ENCODE measurements at regions not wholly inside any gene's neighbourhood (a gene's known extent, or its start where the extent isn't known, plus 50 kb on each side); places are given as distances from the start of the nearest gene placed in this dataset.

DNA sequence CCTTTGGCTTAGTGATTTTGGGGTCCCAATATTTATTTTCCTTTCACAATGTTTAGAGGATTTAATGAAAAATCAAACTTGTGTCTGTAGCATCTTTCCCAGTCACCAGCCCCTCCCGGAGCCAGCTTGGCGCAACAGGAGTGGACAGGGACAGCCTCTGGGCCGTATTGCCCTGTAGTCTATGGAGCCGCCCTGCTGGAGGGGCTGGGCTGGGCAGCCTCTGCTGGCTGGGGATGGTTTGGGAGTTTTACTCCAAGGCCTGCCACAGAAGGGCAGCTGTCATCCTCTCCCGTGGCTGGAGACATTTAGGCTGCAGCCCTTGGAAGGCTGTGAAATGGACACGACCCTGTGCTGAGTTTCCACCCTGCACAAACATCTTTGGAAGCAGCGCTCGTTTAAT lies 89.4 kb upstream of the RGMA start:
- DNase-seq: no peak

DNA sequence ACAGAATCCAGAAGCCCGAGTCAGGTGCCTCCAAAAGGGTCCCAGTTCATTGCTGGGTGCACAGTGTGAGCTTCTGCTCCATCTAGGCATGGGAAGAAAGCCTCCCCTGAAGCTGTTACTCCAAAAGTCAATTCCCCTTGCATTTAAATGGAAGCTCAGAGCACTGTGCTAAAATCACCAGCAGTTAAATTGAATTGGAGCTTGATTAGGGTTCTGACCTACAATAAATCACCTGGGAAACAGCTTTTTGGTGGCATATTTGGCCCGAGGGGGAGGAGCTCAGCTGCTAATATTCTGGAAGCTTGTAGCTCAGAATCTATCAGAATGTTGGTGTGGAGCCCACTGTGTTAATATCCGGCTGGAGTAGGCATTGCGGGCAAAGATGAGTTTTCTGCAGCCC lies 87.1 kb upstream of the RGMA start:
- DNase-seq: no peak

DNA sequence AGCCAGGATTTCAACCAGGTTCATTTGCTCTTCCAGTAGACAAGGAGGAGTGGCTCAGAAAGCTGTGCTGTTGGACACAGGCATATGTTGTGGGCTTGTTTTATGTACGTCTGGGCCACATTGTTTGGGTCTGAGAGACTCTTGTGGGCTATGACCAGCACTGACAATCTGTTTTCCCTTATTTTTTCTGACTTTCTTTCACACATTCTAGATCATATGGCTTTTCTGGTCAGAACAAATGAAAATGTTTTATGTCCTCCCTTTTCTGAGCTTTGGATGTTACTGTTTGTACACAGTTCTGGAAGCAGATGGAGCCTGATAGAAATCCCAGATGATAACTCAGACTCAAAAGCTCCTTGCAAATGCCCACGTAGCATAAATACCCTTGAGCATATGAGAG lies 85.8 kb upstream of the RGMA start:
- DNase-seq: no peak

DNA sequence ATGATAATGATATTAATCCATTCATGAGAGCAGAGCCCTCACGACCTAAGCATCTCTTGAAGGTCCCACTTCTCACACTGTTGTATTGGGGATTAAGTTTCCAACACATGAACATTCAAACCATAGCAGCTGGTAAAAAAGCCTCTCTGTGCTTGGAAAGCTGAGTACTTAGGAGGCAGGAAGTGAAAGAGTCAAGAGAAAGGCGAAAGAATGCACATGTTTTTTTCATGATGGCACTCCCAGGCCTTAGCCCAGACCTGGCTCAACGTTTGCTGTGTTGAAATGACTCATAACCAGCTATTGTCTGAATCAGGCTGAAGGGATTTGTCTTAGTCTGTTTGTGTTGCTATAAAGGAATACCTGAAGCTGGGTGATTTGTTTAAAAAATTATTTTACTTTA lies 84.4 kb upstream of the RGMA start:
- DNase-seq: no peak

DNA sequence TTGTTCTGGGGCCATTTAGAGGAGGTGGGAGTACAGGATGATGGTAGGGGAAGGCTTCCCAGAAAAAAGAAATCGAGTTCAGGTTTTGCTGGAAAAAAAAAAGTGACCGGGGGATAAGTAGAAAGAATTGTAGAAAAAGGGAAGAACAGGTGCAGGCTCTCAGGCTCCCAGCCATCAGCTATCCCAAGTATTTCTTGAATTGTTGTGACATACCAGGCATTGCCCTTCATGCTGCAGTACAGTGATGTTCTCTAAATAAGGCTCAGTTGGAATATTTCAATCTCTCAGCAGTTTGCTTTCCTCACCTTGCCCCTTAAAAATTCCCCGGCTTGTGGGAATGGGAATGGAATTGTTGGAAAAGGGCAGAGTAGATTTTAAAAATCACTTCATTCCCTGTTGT lies 82.5 kb upstream of the RGMA start:
- no peak for DNase-seq

DNA sequence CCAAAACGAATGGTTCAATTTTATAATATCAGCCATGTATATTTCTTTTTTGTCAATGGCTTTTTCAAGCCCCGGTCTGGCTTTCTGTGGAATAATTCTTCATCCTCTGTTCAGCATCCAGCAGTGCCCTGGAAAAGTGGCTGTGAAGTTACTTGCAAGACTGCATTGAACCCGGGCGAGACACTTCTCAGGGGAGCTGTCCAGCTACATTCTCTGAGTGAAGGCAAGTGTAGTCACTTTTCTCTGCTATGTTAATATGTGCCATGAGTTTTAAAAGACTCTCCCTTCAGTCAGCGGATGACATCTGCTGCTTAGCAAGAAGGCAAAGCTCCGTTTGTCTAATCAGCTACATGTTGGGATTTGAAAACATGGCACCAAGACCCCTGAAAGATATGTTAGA lies 81.3 kb upstream of the RGMA start:
- no peak for DNase-seq

DNA sequence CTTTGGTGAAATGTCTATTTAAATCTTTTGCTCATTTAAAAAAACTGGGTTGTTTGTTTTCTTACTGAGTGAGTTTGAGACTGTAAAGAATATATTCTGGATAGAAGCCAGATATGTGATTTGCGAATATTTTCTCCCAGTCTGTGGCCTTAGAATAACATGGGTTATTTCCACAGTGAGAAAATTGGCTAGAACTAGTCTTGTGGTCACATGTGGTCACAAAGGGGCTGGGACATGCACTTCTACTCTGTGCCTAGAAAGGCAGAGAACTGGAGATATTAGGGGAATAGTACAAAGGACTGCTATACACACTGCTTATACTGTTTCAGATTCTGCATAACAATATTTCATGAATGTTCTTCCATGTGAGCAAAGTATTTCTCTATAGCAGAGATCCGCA lies 79.9 kb upstream of the RGMA start:
- no peak for DNase-seq

DNA sequence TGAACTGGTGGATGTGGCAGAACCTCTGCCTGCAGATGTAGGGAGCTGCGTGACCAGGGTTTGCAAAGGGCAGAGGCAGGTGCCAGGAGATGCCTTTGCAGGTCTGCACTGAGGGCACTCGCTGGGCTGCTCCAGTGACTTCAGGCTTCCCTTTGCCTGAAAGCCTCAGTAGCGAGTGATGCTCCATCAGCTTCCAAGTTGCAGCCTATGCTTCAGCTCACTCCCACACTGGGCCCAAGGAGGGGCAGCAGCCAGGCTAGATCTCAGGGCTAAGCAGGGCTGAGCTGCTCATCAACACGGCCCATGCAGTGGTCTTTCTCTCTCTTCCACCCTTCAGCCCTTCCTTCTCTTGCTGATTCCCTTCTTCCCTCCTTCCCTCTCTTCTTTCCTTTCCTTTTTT lies 78.3 kb upstream of the RGMA start:
- DNase-seq: no peak

DNA sequence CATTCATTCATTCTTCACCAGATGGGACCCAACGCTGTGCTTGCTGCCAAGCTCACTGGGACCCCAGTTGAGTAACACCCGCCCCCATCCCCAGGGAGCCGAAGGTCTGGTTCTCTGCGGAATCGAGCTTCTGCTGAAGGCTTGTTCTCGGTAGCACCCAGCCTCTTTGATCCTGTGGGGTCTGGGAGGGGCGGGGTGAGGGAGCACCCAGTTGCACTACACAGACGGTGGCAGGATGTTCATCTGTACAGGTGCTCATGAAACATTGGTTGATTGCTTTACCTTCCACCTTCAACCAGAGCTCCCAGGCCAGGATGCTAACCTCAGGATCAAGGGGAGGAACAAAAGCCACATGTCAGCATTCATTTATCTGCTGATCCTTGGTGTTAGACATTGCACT lies 77.7 kb upstream of the RGMA start:
- DNase-seq: no peak

DNA sequence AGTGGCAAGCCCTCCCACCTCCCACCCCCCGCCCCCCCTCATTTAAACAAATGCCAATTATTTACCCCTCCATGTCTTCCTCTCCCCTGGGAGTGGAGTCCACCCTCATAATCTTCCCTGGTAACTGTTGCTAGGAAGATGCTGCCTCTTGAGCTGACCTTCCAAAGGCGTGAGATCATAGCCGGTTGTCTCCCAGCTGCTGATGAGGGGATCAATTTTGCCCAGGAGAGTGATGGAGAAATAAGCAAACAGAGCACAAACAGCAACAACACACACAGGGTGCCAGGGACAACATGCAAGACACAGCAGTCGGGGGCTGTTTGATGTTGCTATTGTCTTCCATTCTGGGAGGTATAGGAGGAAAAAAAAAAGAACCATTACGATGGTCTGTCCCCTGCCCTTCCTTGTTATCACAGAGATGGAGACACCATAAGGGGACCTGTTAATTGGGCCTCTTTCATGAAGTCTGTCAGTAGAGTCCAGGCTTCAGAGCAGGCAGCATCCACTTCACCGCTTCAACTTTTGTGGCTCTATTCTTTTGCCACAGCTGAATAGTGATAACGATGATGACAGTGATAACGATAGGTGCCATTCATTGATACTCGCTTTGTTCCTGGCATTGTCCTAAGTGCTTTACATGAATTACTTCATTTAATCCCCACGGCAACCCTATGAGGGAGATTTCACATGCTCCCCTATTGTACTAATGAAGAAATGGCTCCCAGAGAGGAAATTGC lies 76.9 kb upstream of the RGMA start:
- DNase-seq: no peak

DNA sequence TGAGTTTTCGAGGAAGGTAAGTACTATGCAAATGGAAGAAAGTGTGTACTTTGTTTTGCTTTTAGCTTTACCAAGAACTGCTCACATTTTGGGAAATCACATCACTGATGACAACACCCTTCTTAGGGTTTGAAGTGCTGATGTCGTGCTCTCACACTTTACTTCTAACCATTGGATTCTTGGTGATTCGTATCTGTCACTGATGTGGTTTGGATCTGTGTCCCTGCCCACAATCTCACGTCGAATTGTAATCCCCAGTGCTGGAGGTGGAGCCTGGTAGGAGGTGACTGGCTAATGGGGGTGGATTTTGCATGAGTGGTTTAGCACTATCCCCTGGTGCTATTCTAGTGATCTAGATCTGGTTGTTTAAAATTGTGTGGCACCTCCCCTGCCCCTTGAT lies 75.4 kb upstream of the RGMA start:
- no peak for DNase-seq

DNA sequence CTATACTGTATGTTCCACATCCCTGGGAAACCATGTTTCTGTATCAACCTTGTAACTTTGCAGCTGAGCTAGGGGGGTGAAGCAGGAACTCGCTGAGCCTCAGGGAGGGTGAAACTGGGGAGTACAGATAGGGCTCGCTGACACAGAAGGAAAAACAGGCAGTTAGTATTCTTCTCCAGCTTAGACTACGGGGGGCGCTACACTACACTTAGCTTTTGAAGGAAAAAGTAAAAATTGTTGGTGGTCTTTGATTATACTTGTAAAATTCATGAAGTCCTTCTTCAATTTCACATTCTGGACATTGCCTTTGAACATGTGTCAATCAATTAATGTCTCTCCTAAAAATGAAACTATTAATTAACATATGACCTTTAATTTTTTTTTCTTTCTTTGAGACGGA lies 73.5 kb upstream of the RGMA start:
- no peak for DNase-seq

DNA sequence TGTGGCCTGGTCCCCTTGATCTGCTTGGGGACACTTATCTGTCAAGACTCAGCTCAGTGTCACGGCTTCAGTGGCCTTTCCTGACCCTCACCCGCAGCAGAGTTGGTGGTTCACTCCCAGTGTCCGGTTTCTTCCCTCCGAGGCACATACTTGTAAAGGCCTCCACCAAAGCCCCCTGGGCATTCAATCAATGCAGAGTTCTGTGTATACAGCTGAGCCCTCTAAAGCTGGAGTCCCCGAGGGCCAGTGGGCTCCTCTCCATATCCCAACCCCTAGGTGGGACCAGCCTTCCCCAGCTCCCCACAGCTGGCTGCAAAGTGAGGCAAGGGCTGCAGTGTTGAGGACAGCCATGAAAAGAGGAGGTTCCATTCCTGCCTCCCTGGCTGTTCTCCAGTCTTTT lies 70.9 kb upstream of the RGMA start:
- no peak for DNase-seq

DNA sequence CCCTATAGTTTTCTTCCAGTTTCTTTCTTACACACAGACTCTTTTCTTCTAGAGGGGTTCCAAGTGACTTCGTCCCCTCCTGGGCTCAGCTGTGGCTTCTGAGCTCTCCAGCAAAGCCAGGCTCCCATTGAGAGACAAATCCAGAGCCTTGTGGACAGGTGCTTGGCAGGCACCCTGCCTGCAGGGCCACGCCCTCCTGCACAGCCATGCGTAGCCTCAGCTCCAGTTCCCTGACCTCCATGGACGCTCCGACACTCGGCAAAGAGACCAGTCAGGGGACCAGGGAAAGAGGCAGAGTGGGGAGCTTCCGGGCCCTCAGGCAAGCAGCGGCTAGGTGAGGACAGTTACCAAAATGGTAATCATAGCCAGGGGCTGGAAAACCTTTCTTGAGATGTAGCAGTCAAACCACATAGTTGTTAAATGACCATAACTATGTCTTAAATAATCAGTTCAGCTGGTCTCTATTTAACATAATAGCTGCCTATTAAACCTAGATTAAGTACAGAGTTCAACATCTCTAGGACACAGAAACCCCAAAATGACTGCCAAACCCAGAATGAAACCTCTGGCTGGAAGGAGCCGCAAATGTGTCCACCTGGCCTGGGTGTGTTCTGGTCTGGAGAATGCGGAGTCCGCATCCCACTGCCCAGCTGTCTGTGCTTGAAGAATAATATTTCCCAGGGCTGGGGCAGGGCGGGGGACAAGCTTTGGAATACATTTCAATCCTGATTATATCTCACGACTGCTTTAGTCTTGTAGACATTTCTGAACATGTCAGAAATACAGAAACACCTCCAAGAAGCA lies 69.3 kb upstream of the RGMA start:
- DNase-seq: no peak

DNA sequence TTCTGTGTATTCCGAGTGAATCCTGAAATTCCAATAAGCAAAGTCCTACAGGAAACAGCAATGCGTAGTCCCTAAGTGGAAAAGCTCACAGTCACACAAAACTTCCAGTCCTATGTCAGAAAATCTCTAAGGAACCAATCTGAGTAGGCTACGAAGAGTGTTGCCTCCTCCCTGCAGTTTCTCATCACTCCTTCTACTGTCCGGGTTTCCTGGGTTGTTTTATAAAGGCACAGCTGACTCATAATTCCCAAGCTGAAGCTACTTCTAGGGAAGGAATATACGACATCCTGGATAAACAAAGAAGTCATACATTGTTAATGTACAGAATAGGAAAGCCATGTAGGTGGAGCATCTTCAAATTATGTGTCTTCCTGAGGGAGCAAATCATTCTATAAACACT lies 65.7 kb upstream of the RGMA start:
- DNase-seq: no peak

DNA sequence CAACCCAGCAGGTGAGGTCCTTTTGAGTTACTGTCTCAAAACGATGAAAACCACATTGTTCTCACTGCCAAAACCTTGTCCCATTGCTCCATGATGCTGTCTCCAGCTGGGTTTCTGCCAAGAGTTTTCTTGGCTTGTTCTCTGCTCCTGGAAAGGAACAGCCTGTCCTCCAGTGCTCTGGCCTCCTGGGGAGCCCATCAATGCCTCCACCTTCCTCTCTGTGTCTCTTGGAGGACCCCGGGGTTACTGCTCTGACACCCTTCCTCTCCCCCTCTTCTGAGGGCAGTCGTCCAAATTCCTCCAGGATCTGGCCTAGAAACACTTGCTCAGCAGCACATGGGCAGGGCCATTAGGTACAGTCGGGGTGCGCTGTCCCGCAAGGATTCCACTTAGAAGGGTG lies 63.9 kb upstream of the RGMA start:
- no peak for DNase-seq

DNA sequence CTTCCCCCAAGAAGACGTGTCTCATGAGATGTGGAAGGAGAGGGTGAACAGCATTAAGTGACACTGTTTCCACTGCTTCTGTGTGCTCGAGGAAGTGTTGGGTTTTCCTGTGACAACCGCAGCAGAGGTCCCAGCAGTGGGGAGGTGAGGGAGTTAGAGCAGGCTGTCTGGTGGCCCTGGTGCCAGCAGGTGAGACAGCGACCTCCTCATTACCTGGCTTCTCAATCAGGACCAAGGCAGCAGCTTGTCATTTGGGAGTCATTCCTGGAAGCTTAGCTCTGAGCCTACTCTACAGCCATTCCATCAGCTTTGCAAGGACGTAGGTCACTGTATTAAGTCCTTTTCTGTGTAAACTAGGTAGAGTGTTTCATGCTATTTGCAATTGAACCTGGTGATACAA lies 63.3 kb upstream of the RGMA start:
- peak; percentile 40 for DNase-seq

DNA sequence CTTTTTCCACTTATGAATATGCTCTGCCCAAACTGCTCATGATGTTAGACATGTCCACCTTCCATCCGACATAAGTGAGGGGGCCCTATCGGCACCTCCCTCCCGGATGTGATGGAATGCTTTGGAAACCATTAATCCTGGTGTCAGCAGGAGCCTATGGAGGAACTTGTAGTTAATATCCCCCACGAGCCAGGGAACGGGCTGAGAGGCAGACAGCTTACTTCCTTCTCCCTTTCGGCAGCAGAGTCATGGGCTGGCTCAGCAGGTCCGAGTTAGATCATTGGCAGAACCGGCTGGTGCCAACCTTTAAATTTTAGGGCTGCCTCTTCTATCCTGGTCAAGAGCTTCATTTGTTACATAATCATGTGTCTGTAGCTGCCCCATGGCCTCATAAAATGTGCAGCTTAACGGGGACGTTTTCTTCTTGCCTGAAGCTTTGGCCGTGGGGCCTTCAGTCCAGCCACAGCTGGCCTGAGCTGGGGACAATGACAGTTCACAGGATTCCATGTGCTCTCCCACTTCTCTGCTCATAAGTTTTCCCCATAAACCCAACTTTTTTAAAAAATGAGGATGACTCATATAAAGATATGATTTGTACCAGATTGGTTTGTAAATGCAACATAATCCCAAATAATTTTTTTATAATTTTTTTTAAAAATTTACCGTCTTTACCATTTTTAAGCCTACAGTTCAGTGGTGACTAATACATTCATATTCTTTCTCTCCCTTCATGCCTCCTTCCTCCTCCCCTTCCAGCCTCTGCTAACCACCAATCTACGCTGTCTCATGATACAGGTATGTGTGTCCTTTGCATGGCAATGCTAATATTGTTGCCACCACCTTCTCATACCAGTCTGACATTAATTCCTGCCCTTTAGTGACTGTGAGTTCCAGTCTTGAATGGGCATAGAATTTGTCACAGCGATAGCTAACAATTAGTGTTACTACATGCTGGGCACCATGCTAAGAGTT lies 62.2 kb upstream of the RGMA start:
- DNase-seq: no peak

DNA sequence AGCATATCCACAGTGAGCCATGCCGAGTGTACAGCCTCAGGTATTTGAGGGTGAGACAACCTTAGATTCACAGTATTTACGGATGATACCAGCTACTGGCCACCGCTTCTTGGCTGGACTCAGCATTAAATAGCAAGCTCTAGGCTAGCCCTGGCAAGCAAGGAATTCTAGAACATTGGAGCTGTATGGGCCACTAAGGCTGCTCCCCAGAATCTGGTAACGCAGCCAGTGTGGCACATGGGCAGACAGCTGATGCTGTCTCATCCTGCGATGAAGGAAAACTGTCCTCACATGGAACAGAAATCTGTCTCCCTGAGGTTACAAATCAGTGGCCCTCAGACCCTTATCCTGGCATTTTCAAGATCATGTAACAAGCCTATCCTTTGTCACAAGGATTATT lies 57.6 kb upstream of the RGMA start:
- DNase-seq: no peak

DNA sequence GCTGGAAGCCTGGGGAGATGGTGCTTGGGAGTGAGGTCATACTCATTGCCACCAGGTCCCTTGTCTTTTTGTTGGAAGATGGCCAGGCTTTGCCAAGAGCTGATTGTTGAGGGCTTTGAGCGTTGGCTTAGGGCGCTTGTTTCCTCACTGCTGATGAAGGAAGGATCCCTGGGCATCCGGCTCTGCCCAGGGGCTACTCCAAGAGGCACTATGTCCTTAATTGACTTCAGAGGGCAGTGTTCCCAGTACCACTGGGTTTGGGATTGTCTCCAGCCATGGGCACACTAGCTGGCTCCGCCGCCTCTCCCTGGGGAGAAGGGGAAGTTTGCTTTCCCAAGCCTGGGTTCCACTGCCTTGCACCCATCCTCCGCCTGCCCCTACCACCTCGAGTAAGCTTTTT lies 57.2 kb upstream of the RGMA start:
- no peak for DNase-seq

DNA sequence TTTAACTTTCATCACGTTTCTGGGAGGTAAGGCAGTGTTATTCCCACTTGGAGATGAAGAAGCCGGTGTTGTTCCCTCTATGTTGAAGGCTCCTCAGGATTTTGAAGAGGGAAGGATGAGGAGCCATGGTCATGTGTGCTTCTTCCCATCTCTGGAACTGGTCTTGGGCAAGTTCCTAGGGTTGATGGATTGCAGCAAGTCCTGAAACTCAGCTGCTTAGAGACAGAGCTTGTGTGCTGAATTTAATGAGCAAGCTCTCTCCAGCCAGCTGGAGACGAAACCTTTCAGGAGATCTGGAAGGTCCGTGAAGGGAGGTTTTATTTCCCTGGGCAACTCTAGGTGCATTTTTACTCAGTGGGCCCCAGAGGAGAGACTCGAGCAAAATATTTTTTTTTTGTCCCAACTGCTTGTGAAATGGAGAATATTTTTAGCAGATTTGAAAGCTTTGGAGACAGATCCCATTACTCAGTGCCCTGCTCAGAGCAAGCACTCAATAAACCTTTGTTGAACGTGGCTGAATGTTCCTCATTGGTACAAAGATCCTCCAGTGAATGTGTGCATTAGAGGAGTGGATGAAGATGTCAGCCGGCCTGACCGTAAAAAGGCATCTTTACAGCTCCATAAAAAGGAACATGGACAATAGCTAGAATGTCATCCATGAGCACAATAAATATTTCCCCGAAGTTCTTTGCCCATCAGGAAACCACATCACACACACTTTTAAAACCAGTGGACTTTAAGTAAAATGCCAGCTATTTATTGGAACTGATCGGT lies 55.6 kb upstream of the RGMA start:
- DNase-seq: no peak

DNA sequence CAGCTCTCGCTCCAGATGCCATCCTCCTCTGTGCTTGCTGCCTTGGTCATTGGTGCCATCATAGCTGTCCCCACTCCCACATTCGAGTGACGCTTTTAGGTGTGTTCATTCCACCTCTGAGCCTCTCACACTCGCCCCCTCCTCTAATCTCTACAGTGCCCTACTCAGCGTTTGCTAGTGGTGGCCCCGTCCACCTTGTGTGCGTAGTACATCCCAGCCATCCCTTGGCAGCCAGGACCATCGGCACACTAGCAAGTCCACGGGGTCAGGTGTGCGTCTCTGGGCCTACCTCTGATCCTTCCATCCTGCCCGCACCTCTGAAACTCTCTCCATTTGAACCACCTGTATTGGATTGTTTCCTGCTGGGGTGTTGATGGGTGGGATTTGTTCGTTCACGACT lies 54.2 kb upstream of the RGMA start:
- DNase-seq: no peak

DNA sequence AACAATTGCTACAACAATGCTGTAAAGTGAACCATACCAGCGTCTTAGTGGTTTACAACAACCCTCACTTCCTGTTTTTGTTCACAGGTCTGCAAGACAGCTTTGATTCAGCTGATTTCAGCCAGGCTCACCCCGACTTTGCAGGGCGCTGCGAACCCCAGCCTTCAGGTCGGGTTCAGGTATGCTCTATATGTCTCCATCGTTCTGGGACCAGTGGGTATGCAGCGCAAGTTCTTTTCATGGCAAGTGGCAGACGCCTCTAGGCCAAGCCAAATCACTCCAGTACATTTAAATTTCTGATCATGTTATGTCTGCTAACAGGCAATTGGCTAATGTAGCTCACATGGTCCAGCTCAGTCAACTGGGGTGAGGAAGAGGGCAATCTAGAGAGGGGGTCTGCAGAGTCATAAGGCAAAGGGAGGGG lies 52.4 kb upstream of the RGMA start:
- peak; percentile 24 for DNase-seq

Measured in CD4-positive, alpha-beta T cell treated with Interleukin-6 for 4 hours (primary cell).